ENCODE measurements at regions not wholly inside any gene's neighbourhood (a gene's known extent, or its start where the extent isn't known, plus 50 kb on each side); places are given as distances from the start of the nearest gene placed in this dataset.

GRCh38 chr11:91124363-91124762 lies 901.5 kb upstream of the CHORDC1 start:
- Histone ChIP-seq H3K9ac (replicated peaks; ENCODE audit: extremely low read depth, insufficient read depth, low read length) (no peak overlapping the region), H3K9me1 (replicated peaks; ENCODE audit: control insufficient read depth, extremely low read depth, insufficient read depth, low read length) (no peaks in the 10 kb centered on the region), H3K9me3 (replicated peaks; ENCODE audit: control insufficient read depth, insufficient read depth, low read length) (no peaks in the 10 kb centered on the region), H3K4me3 (replicated peaks in 1 of 3; ENCODE audit: insufficient read depth in 1 of 3, low read depth in 1 of 3, low read length in 3 of 3) (no peak overlapping the region), H3K79me2 (ENCODE audit: control insufficient read depth, insufficient read depth, low read length) (no peaks in the 10 kb centered on the region), H3K27ac (ENCODE audit: insufficient read depth, low read depth, low read length) (no peak overlapping the region), H3K36me3 (ENCODE audit: control insufficient read depth in 2 of 2, extremely low read depth in 1 of 2, insufficient read depth in 2 of 2, low read length in 2 of 2) (no peaks in the 10 kb centered on the region), H3K4me1 (ENCODE audit: control insufficient read depth, extremely low read depth, insufficient read depth, low read length) (no peaks in the 10 kb centered on the region), H4K20me1 (replicated peaks; ENCODE audit: control insufficient read depth, extremely low read depth, insufficient read depth, low read length) (no peaks in the 10 kb centered on the region), H2AFZ (ENCODE audit: low read depth, low read length) (no peak overlapping the region), H3K4me2 (ENCODE audit: insufficient read depth, low read length) (no peak overlapping the region), H3K27me3 (ENCODE audit: control insufficient read depth in 2 of 2, insufficient read depth in 2 of 2, low read length in 2 of 2) (no peaks in the 10 kb centered on the region)
- no TSS peak for BruUV-seq (replicated peaks)
- TF ChIP-seq CTCF (IDR thresholded peaks at IDR 0.05; ENCODE audit: extremely low read depth in 1 of 2, insufficient read depth in 1 of 2, low read depth in 1 of 2, low read length in 2 of 2) (no peak), FOS (IDR thresholded peaks at IDR 0.05; ENCODE audit: borderline replicate concordance, insufficient read depth, low read length) (no peak), MYC (IDR thresholded peaks at IDR 0.05; ENCODE audit: low read depth, low read length) (no peak), POLR2A (IDR thresholded peaks at IDR 0.05; ENCODE audit: low read depth, low read length) (no peak), MAX (IDR thresholded peaks at IDR 0.05; ENCODE audit: insufficient read depth, insufficient read length) (no peak), EZH2 (IDR thresholded peaks at IDR 0.05; ENCODE audit: borderline replicate concordance, low read depth, low read length, severe bottlenecking) (no peak), JUN (IDR thresholded peaks at IDR 0.05; ENCODE audit: borderline replicate concordance, insufficient read depth, insufficient read length, low read depth) (no peak), POLR2AphosphoS5 (IDR thresholded peaks at IDR 0.05; ENCODE audit: insufficient read depth, low read depth, low read length) (no peak), GATA2 (IDR thresholded peaks at IDR 0.05; ENCODE audit: insufficient read depth, insufficient read length, low read depth, low read length) (no peak)
- POLR2A ChIA-PET = no interaction called here
- intact Hi-C loops (cut with micrococcal nuclease) (no loop called here), dilution Hi-C loops (cut with MboI; ENCODE audit: extremely low pct_ligation_motif_present, low sequenced_read_pairs) (no loop called here)
- FAIRE-seq (no peak), DNase-seq (ENCODE audit: low read depth, low spot score) (no peak)
- CTCF ChIA-PET = no interaction called here

All from endothelial cell of umbilical vein (primary cell).